ENCODE measurements at regions not wholly inside any gene's neighbourhood (a gene's known extent, or its start where the extent isn't known, plus 50 kb on each side); places are given as distances from the start of the nearest gene placed in this dataset.

DNA sequence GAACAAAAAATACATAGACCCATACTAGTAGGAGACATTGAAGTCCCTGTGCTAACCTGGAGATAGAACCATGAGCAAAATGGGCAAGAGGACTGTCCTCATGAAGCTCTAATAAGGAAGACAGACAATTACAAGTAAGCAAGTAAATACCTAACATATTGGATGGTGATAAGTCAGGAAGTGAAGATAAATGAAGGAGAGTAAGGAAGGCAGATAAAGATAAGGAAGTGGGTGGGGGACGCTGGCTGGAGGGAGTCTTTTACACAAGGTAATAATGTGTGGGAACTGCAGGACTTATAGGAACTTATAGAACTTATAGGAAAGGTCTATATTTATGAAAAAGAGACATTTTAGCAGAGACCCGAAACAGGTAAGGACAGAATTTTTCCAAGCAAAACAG is 148.9 kb upstream of the ABI3BP start:
- TF ChIP-seq POLR2A (IDR thresholded peaks at IDR 0.05; ENCODE audit: low read depth, low read length) (no peak), POLR2AphosphoS5 (IDR thresholded peaks at IDR 0.05; ENCODE audit: low read depth, low read length) (no peak), TAF1 (IDR thresholded peaks at IDR 0.05; ENCODE audit: low read depth, low read length) (no peak), SPI1 (IDR thresholded peaks at IDR 0.05; ENCODE audit: low read depth, low read length) (no peak), PAX5 (IDR thresholded peaks at IDR 0.05; ENCODE audit: insufficient read depth, low read length, severe bottlenecking) (no peak)

All from GM12891 (cell line).